Keratinocyte (primary cell): ENCODE measurements at regions not wholly inside any gene's neighbourhood (a gene's known extent, or its start where the extent isn't known, plus 50 kb on each side); places are given as distances from the start of the nearest gene placed in this dataset.

ENCODE experiments used
- DNase-seq: peaks from one replicate; pipeline ENCODE4 v3.0.0-alpha.2; 2011; ENCODE audit warnings: low read depth, missing footprints, low spot score
- FAIRE-seq: peaks from 2 replicates; lab custom pipeline; 2011; peaks lifted over from hg19 to GRCh38; lab: Jason Lieb, UNC
- H2AFZ ChIP-seq: 2 replicates; pipeline ENCODE4 v1.6.0; 2012; ENCODE audit warnings: low read length, control low read depth, inconsistent platforms; ENCODE audit not compliant: control insufficient read depth
- H3K27ac ChIP-seq: 2 replicates; pipeline ENCODE4 v1.5.1; 2011; ENCODE audit warnings: low read length; ENCODE audit not compliant: control insufficient read depth, insufficient read depth
- H3K27me3 ChIP-seq: 3 replicates; pipeline ENCODE4 v1.6.0; 2011; ENCODE audit warnings: low read length; ENCODE audit not compliant: control insufficient read depth, insufficient read depth; ENCODE audit errors: extremely low read depth
- H3K36me3 ChIP-seq, 2 experiments: 2 replicates in 1 of 2; 3 replicates in 1 of 2; pipeline ENCODE4 v1.5.1; 2011; ENCODE audit warnings: low read length in 2 of 2, mild to moderate bottlenecking in 1 of 2; ENCODE audit not compliant: control insufficient read depth in 2 of 2, insufficient read depth in 2 of 2; ENCODE audit errors: extremely low read depth in 1 of 2
- H3K4me1 ChIP-seq: 3 replicates; pipeline ENCODE4 v1.5.1; 2011; ENCODE audit warnings: low read length; ENCODE audit not compliant: control insufficient read depth, insufficient read depth; ENCODE audit errors: extremely low read depth
- H3K4me2 ChIP-seq: 3 replicates; pipeline ENCODE4 v1.6.0; 2011; ENCODE audit warnings: low read depth, low read length; ENCODE audit not compliant: control insufficient read depth, insufficient read depth; ENCODE audit errors: extremely low read depth
- H3K4me3 ChIP-seq, 3 experiments: fragments of 200-600 bp in 1 of 3; sonication (generic) in 1 of 3; 2 replicates in 2 of 3; 3 replicates in 1 of 3; pipeline ENCODE4 v1.5.1; 2011 to 2016; ENCODE audit warnings: low read length in 3 of 3, mild to moderate bottlenecking in 3 of 3, control low read depth in 2 of 3, inconsistent platforms in 1 of 3, low read depth in 1 of 3, mixed read lengths in 1 of 3, mixed run types in 1 of 3, moderate library complexity in 1 of 3; ENCODE audit not compliant: control insufficient read depth in 2 of 3, insufficient read depth in 2 of 3; ENCODE audit errors: extremely low read depth in 1 of 3
- H3K79me2 ChIP-seq: 2 replicates; pipeline ENCODE4 v1.6.0; 2012; ENCODE audit warnings: low read length; ENCODE audit not compliant: control insufficient read depth, insufficient read depth
- H3K9ac ChIP-seq: 3 replicates; pipeline ENCODE4 v1.6.0; 2011; ENCODE audit warnings: low read length; ENCODE audit not compliant: control insufficient read depth, insufficient read depth; ENCODE audit errors: extremely low read depth
- H3K9me1 ChIP-seq: 3 replicates; pipeline ENCODE4 v1.6.0; 2011; ENCODE audit warnings: low read length; ENCODE audit not compliant: control insufficient read depth, insufficient read depth; ENCODE audit errors: extremely low read depth
- H3K9me3 ChIP-seq: 2 replicates; pipeline ENCODE4 v1.5.1; 2012; ENCODE audit warnings: low read depth, low read length; ENCODE audit not compliant: control insufficient read depth
- H4K20me1 ChIP-seq: 3 replicates; pipeline ENCODE4 v1.6.0; 2011; ENCODE audit warnings: low read length; ENCODE audit not compliant: control insufficient read depth, insufficient read depth; ENCODE audit errors: extremely low read depth
- EZH2 ChIP-seq: IDR thresholded peaks from one replicate; pipeline ENCODE4 v1.6.1; 2012; ENCODE audit warnings: inconsistent platforms, mild to moderate bottlenecking, low read length, moderate library complexity
- dilution Hi-C: fragments of 300-500 bp; cut with MboI; formaldehyde crosslinking; loops from one replicate; pipeline ENCODE4 v1.7.0; 2020; ENCODE audit warnings: low sequenced_read_pairs; ENCODE audit not compliant: extremely low pct_ligation_motif_present
- TF ChIP-seq, protein P1 (sequence below), 3 experiments: IDR thresholded peaks in 1 of 3; conservative IDR thresholded peaks in 1 of 3; optimal IDR thresholded peaks in 1 of 3; 2 replicates in 2 of 3; 3 replicates in 1 of 3; pipeline versions ENCODE3 to v1.5.1; 2011; ENCODE audit warnings: low read length in 3 of 3, mild to moderate bottlenecking in 3 of 3, moderate library complexity in 2 of 3, control low read depth in 1 of 3, inconsistent platforms in 1 of 3; ENCODE audit not compliant: insufficient read depth in 2 of 3; ENCODE audit errors: extremely low read depth in 1 of 3

DNA sequence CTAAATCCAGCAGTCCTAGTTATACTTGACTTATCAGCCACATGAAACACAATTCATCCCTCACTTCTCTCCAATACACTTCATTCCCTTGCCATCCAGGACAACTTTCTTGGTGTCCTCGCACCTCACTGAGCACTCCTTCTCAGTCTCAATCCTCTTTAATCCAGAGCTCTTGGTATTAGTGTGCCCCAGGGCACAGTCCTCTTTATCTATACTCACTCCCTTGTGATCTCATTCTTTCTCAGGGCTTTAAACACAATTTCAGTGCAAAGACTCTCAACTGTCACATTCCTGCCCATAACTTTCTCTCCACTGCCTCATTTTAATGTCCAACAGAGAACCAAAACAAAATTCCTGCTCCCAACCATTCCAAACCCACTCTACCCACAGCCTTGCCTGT lies 60.8 kb upstream of the SPOPL start:
- no peaks in the 10 kb centered on the region for H3K79me2 ChIP-seq
- TF ChIP-seq, protein P1, sequence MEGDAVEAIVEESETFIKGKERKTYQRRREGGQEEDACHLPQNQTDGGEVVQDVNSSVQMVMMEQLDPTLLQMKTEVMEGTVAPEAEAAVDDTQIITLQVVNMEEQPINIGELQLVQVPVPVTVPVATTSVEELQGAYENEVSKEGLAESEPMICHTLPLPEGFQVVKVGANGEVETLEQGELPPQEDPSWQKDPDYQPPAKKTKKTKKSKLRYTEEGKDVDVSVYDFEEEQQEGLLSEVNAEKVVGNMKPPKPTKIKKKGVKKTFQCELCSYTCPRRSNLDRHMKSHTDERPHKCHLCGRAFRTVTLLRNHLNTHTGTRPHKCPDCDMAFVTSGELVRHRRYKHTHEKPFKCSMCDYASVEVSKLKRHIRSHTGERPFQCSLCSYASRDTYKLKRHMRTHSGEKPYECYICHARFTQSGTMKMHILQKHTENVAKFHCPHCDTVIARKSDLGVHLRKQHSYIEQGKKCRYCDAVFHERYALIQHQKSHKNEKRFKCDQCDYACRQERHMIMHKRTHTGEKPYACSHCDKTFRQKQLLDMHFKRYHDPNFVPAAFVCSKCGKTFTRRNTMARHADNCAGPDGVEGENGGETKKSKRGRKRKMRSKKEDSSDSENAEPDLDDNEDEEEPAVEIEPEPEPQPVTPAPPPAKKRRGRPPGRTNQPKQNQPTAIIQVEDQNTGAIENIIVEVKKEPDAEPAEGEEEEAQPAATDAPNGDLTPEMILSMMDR (optimal IDR thresholded peaks at IDR 0.05 in 1 of 3, IDR thresholded peaks at IDR 0.05 in 1 of 3, conservative IDR thresholded peaks at IDR 0.05 in 1 of 3; ENCODE audit: extremely low read depth in 1 of 3, insufficient read depth in 2 of 3, low read length in 3 of 3): no peak
- no peak for TF ChIP-seq EZH2
- DNase-seq (no peak), FAIRE-seq (no peak)
- H4K20me1 ChIP-seq: no peaks in the 10 kb centered on the region
- H3K9ac ChIP-seq: no peak overlapping the region
- H3K4me3 ChIP-seq: no peak overlapping the region
- H3K27me3 ChIP-seq: no peaks in the 10 kb centered on the region
- peaks cover 5% of the 10 kb centered on the region for H3K4me1 ChIP-seq
- H3K9me3 ChIP-seq: no peaks in the 10 kb centered on the region
- H3K27ac ChIP-seq: no peak overlapping the region
- no peak overlapping the region for H2AFZ ChIP-seq
- H3K36me3 ChIP-seq: no peaks in the 10 kb centered on the region
- dilution Hi-C loops: no loop called here
- H3K9me1 ChIP-seq: no peaks in the 10 kb centered on the region
- no peak overlapping the region for H3K4me2 ChIP-seq

DNA sequence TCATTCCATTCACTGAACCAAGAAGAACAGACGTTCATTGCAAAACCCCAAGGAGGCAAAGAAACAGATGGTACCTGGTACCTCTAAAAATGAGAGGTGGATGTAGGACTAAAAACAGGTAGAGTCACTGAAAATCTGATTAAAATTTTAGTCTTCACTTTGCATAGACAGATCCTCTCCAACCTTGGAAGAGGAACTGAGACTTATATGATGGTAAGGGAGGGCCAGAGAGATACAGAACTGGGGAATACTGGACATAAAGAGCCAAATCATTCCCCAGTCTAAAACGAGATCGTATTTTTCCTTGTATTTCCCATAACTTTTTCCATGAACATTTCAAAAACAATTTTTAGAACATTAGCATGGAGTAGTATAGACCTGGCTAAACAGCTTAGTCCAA lies 59.7 kb upstream of the SPOPL start:
- Histone ChIP-seq H3K4me2 (no peak overlapping the region), H3K27me3 (no peaks in the 10 kb centered on the region), H3K4me3 (no peak overlapping the region), H4K20me1 (no peaks in the 10 kb centered on the region), H2AFZ (no peak overlapping the region), H3K79me2 (no peaks in the 10 kb centered on the region), H3K9ac (no peak overlapping the region), H3K36me3 (no peaks in the 10 kb centered on the region), H3K9me1 (no peaks in the 10 kb centered on the region), H3K4me1 (peaks cover 13% of the 10 kb centered on the region), H3K27ac (no peak overlapping the region), H3K9me3 (no peaks in the 10 kb centered on the region)
- DNase-seq (no peak), FAIRE-seq (no peak)
- dilution Hi-C loops: no loop called here
- TF ChIP-seq, protein P1 (optimal IDR thresholded peaks at IDR 0.05 in 1 of 3, IDR thresholded peaks at IDR 0.05 in 1 of 3, conservative IDR thresholded peaks at IDR 0.05 in 1 of 3; ENCODE audit: extremely low read depth in 1 of 3, insufficient read depth in 2 of 3, low read length in 3 of 3): no peak
- no peak for TF ChIP-seq EZH2
